ENCODE measurements at regions not wholly inside any gene's neighbourhood (a gene's known extent, or its start where the extent isn't known, plus 50 kb on each side); places are given as distances from the start of the nearest gene placed in this dataset.
A peak's percentile ranks its signal among the peaks of the same experiment; 100 is the strongest.
"Not testable (repeated sequence)": the region's sequence is repeated elsewhere in the genome, so short reads cannot be mapped to it uniquely, and the experiment has no call there.

- DNase-seq = no peak
These were observed 55.2 kb downstream of the RTL3 start for GRCh38 chrX:78603908-78604307.

- DNase-seq = peak; percentile 1
These were observed 63.1 kb downstream of the RTL3 start for GRCh38 chrX:78595901-78596502.

GRCh38 chrX:78593701-78594100 lies 65.4 kb downstream of the RTL3 start:
- no peak for DNase-seq

GRCh38 chrX:78592030-78592429 lies 67.1 kb downstream of the RTL3 start:
- DNase-seq = no peak

DNA sequence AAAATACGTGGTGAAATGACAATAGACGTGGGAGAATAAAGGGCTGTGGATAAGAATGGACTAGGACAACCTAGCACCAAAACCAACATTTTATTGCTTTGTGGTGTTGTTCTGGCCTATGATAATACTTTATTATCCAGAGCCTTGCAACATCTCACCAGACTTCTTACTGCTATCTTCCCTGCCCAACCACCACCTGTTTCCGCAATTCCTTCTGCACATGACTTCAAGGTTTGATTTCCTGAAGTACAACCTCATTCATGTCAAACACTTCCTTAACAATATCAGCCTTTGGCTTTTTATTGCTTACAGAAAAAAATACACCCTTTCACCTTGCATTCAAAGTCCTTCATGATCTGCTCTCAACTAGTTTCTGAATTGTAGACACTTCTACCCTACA lies 84.8 kb downstream of the RTL3 start:
- no peak for DNase-seq

DNA sequence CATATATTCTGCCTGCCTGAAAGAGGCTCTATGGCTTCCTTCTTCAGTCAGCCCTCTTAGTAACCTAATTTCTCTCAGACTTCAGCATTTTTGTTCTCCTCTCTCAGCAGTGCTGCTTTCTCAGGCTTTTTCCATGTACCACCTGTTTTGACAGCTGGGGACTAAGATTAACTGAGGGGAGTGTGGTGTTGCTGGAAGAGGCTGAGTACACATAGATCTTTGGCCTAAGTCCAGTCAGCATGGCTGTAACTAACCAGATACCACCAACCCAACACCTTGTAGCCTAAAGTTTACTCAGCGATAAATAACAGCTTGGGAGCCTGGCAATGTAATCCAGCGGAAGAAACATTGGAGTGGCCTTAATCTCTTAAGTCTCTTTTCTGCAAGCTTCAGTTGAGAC lies 85.5 kb downstream of the RTL3 start:
- DNase-seq = no peak

DNA sequence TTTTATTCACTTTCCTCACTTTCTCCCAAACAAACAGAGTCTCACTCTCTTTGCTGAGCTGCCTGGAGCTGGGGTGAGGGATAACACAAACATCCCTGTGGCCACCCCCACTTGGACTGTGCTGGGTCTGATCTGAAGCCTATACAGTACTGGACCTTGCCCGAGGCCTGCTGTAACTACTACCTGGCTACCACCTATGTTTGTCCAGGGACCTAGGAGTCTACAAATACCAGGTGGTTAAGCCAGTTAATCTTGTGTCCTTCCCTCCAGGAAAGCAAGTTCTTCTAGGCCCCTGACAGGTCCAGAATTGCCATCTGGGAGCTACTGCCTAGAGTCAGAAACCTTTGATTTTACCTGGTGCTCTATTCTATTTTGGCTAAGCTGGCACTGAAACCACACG lies 87.3 kb downstream of the RTL3 start:
- no peak for DNase-seq

GRCh38 chrX:78555401-78555980 lies 103.6 kb downstream of the RTL3 start:
- DNase-seq = no peak

- not testable (repeated sequence) for DNase-seq
These were observed 106.5 kb downstream of the RTL3 start for GRCh38 chrX:78552628-78553027.

- peak; percentile 22 for DNase-seq
These were observed 111.1 kb downstream of the RTL3 start for GRCh38 chrX:78548012-78548411.

DNA sequence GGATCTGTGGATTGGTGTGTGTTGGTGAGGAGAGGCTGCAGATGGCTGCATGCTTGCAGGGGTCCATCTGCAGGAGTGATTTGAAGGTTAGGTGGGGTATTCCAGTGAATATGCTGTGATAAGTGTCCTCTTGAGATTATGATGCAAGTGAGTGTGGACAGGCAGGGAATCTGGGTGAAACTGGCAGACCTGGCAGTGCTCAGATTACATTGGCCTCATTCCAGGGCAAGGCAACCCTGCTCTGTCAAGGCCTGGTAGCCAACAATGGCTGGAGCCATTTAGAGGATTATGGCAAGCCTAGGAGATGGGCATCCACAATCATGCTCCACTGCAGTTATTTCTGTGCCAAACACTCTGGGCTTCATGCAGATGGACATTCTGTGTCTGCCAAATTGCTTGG lies 113.9 kb downstream of the RTL3 start:
- no peak for DNase-seq

DNA sequence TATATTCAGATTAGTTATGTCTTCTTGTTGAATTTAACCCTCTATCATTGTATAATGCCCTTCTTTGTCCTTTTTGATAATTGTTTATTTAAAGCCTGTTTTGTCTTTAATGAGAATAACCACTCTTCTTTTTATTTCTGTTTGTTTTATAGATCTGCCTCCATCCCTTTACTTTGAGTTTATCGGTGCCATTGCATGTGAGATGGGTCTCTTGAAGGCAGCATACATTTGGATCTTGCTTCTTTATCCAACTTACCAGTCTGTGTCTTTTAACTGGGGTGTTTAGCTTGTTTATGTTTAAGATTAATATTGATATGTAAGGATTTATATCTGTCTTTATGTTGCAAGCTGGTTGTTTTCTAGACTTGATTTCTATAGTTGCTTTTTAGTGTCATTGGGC lies 115.8 kb downstream of the RTL3 start:
- no peak for DNase-seq

GRCh38 chrX:78540171-78540570 lies 119.0 kb downstream of the RTL3 start:
- no peak for DNase-seq

DNA sequence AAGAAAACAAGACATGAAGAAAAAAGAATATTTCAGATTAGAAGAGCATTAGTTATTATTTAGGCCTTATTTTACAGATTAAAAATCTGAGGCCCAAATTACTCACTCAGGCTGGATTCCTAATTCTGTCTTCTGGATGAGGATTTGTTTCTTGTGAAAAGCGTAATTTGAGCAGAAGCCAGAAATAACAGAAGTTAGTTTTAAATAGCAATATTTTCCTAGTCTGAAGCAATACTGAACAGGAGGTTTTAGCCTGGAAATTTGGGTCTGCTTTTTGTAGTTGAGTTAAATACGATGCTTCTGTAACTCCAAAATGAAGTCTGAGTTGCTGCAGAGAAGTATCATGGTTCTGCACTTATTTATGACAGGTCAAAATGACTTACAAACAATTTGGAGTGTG lies 124.9 kb downstream of the RTL3 start:
- no peak for DNase-seq

DNA sequence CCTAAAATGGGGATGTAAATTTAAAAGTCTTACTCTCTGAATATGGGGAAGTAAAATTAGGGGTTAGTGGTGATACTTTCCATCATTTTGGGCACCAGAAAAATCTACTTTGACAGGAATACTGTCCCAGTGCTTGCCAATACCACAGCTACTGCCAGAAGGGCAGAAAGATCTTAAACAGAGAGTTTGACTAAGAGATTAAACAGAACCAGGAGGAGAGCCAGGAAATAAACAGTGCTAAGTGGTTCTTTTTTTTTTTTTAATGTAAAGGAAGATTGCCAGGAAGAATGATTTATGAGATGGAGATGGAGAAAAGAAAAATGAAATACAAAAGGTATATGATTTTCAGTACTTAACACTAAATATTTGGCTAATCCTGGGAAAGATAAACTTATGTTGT lies 126.8 kb downstream of the RTL3 start:
- DNase-seq = no peak

GRCh38 chrX:78527818-78528217 lies 131.3 kb downstream of the RTL3 start:
- DNase-seq = no peak

- peak; percentile 21 for DNase-seq
These were observed 131.9 kb downstream of the RTL3 start for GRCh38 chrX:78527263-78527662.

GRCh38 chrX:78522601-78523000 lies 136.5 kb downstream of the RTL3 start:
- DNase-seq = no peak

GRCh38 chrX:78517124-78517523 lies 142.0 kb downstream of the RTL3 start:
- no peak for DNase-seq

GRCh38 chrX:78514852-78515251 lies 144.3 kb downstream of the RTL3 start:
- DNase-seq = no peak

DNA sequence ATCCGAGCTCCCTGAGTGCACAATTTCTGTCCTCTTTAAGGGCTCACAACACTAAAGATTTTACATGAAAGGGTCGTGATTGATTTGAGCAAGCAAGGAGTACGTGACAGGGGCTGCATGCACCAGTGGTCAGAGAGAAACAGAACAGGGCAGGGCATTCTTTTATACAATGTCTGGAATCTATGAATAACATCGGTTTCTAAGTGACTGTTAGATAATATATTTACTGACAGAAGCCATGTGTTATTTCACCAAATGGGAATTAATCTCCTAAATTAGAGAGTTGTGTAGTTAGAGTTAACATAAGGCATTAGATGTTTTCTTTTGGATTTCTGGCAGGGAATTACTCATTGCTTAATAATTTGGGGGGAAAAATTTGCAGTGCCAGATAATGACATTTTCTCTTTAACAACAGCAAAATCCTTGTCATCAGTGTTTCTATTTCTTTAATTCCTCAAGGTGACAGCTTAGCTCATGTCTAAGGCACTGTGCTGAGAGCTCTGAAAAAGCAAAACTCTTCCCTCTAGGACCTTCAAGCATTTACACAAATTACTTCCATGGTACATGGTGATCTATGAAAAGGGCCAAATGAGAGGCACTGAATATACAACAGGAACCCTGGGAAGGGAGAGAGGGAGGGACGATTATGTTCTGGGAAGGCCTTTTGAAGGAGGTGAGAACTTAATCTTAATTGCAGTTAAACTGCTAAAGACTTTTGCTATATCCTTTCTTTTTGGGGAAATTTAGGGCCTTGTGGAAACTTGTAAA lies 145.0 kb downstream of the RTL3 start:
- peak; percentile 5 for DNase-seq

GRCh38 chrX:78506248-78506647 lies 152.9 kb downstream of the RTL3 start:
- no peak for DNase-seq

- no peak for DNase-seq
These were observed 162.6 kb downstream of the RTL3 start for GRCh38 chrX:78496483-78496882.

DNA sequence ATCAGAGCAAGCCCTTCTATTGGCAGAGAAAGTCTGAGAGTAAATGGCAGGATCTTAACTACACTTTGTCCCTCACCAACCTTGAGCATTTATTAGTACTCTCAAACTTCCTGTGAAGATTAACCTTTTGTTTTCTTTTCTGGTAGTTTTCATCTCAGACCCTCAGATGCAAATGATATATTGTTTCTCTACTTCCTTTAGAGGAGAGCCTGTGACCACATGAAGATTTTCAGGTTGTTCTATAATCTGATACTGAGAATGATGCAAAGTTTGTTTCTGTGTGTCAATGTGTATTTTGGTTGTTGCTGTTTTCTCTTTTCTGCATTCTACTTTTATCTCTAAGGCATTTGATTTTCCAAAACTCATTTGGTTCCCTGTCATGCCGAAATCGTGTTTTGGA lies 165.8 kb upstream of the CYSLTR1 start:
- DNase-seq = no peak
